MM.1S (cell line): ENCODE measurements at regions not wholly inside any gene's neighbourhood (a gene's known extent, or its start where the extent isn't known, plus 50 kb on each side); places are given as distances from the start of the nearest gene placed in this dataset.

Experiments used
- CTCF ChIP-seq: fragments of 300-600 bp; sonication (generic); IDR thresholded peaks from 2 replicates; pipeline ENCODE4 v1.5.1; 2016; ENCODE audit warnings: antibody characterized with exemption, low read length, mixed read lengths
- EZH2 ChIP-seq: fragments of 300-600 bp; sonication (generic); optimal IDR thresholded peaks from 2 replicates; pipeline ENCODE3; 2017; ENCODE audit warnings: low read depth, mild to moderate bottlenecking, antibody characterized with exemption, low read length, mixed read lengths
- EZH2phosphoT487 ChIP-seq: fragments of 300-600 bp; sonication (generic); IDR thresholded peaks from 2 replicates; pipeline ENCODE4 v1.6.1; 2018; ENCODE audit warnings: antibody characterized with exemption, low read length

- TF ChIP-seq CTCF (no peak), EZH2 (no peak), EZH2phosphoT487 (no peak)
These were observed 710.5 kb downstream of the TLR4 start for GRCh38 chr9:118414676-118415075.
